ENCODE measurements at regions not wholly inside any gene's neighbourhood (a gene's known extent, or its start where the extent isn't known, plus 50 kb on each side); places are given as distances from the start of the nearest gene placed in this dataset.

- no peak for DNase-seq
- Histone ChIP-seq H3K27ac (no peak overlapping the region), H3K4me1 (no peaks in the 10 kb centered on the region), H3K27me3 (no peaks in the 10 kb centered on the region), H3K9me3 (no peaks in the 10 kb centered on the region), H3K4me3 (no peak overlapping the region), H3K36me3 (no peaks in the 10 kb centered on the region), H3K9ac (ENCODE audit: low read depth in 2 of 2, low read length in 2 of 2) (no peak overlapping the region)
- no peak for TF ChIP-seq CTCF (IDR thresholded peaks at IDR 0.05)
- intact Hi-C loops (cut with DNase I): no loop called here
Measured at GRCh38 chr20:58094160-58094559, 134.3 kb downstream of the ANKRD60 start.

GRCh38 chr20:58092871-58093270 lies 135.6 kb downstream of the ANKRD60 start:
- no peak overlapping the region for H3K4me3 ChIP-seq
- no peak overlapping the region for H3K9ac ChIP-seq (ENCODE audit: low read depth in 2 of 2, low read length in 2 of 2)
- no peaks in the 10 kb centered on the region for H3K27me3 ChIP-seq
- no peak for TF ChIP-seq CTCF (IDR thresholded peaks at IDR 0.05)
- H3K4me1 ChIP-seq: no peaks in the 10 kb centered on the region
- no peak overlapping the region for H3K27ac ChIP-seq
- H3K36me3 ChIP-seq: no peaks in the 10 kb centered on the region
- intact Hi-C loops (cut with DNase I): no loop called here
- no peaks in the 10 kb centered on the region for H3K9me3 ChIP-seq
- DNase-seq: no peak

GRCh38 chr20:58092353-58092752 lies 136.1 kb downstream of the ANKRD60 start:
- no peak for TF ChIP-seq CTCF (IDR thresholded peaks at IDR 0.05)
- no peak overlapping the region for H3K9ac ChIP-seq (ENCODE audit: low read depth in 2 of 2, low read length in 2 of 2)
- H3K27me3 ChIP-seq: no peaks in the 10 kb centered on the region
- intact Hi-C loops (cut with DNase I): no loop called here
- no peaks in the 10 kb centered on the region for H3K9me3 ChIP-seq
- H3K4me1 ChIP-seq: no peaks in the 10 kb centered on the region
- DNase-seq: no peak
- no peaks in the 10 kb centered on the region for H3K36me3 ChIP-seq
- H3K4me3 ChIP-seq: no peak overlapping the region
- no peak overlapping the region for H3K27ac ChIP-seq

GRCh38 chr20:58091810-58092209 lies 136.6 kb downstream of the ANKRD60 start:
- TF ChIP-seq CTCF (IDR thresholded peaks at IDR 0.05): no peak
- no peak overlapping the region for H3K4me3 ChIP-seq

GRCh38 chr20:58090161-58090560 lies 138.3 kb downstream of the ANKRD60 start:
- H3K4me3 ChIP-seq: no peak overlapping the region
- H3K27ac ChIP-seq: no peak overlapping the region
- no peaks in the 10 kb centered on the region for H3K4me1 ChIP-seq
- TF ChIP-seq CTCF (IDR thresholded peaks at IDR 0.05): no peak
- no peak for DNase-seq
- H3K36me3 ChIP-seq: no peaks in the 10 kb centered on the region
- no peaks in the 10 kb centered on the region for H3K9me3 ChIP-seq
- intact Hi-C loops (cut with DNase I): no loop called here
- no peak overlapping the region for H3K9ac ChIP-seq (ENCODE audit: low read depth in 2 of 2, low read length in 2 of 2)
- no peaks in the 10 kb centered on the region for H3K27me3 ChIP-seq

More at GRCh38 chr20:58091810-58092209, 136.6 kb downstream of the ANKRD60 start:
- H3K36me3 ChIP-seq: no peaks in the 10 kb centered on the region
- no peak overlapping the region for H3K27ac ChIP-seq
- H3K4me1 ChIP-seq: no peaks in the 10 kb centered on the region
- no peaks in the 10 kb centered on the region for H3K27me3 ChIP-seq
- H3K9me3 ChIP-seq: no peaks in the 10 kb centered on the region
- no peak overlapping the region for H3K9ac ChIP-seq (ENCODE audit: low read depth in 2 of 2, low read length in 2 of 2)
- intact Hi-C loops (cut with DNase I): no loop called here
- no peak for DNase-seq

GRCh38 chr20:58088625-58089024 lies 139.8 kb downstream of the ANKRD60 start:
- TF ChIP-seq CTCF (IDR thresholded peaks at IDR 0.05): no peak
- DNase-seq: no peak
- no peaks in the 10 kb centered on the region for H3K9me3 ChIP-seq
- no peak overlapping the region for H3K9ac ChIP-seq (ENCODE audit: low read depth in 2 of 2, low read length in 2 of 2)
- no peaks in the 10 kb centered on the region for H3K36me3 ChIP-seq
- H3K27ac ChIP-seq: no peak overlapping the region
- no peak overlapping the region for H3K4me3 ChIP-seq
- H3K4me1 ChIP-seq: no peaks in the 10 kb centered on the region
- intact Hi-C loops (cut with DNase I): loop anchor here (2.0 to 5.0 kb wide), 2 partner anchors 89 to 434 kb away; no protein-coding TSS in a partner anchor
- no peaks in the 10 kb centered on the region for H3K27me3 ChIP-seq
